ENCODE measurements at regions not wholly inside any gene's neighbourhood (a gene's known extent, or its start where the extent isn't known, plus 50 kb on each side); places are given as distances from the start of the nearest gene placed in this dataset.

DNA sequence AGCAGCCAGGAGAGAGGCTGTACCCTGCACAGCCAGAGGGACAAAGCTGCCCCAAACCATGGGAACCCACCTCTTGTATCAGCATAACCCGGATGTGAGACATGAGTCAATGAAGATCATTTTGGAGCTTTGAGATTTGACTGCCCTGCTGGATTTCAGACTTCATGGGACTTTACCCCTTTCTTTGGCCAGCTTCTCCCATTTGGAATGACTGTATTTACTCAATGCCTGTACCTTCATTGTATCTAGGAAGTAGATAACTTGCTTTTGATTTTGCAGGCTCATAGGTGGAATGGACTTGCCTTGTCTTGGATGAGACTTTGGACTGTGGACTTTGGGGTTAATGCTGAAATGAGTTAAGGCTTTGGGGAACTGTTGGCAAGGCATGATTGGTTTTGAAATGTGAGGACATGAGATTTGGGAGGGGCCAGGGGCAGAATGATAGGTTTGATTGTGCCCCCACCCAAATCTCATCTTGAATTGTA lies 616.2 kb downstream of the RWDD3 start:
- Histone ChIP-seq H3K27me3 (ENCODE audit: insufficient read depth, poor library complexity, severe bottlenecking) (peaks cover 4% of the 10 kb centered on the region), H3K27ac (ENCODE audit: poor library complexity, severe bottlenecking) (no peak overlapping the region), H3K4me3 (ENCODE audit: severe bottlenecking) (no peak overlapping the region), H3K4me1 (ENCODE audit: insufficient read depth, poor library complexity, severe bottlenecking) (no peaks in the 10 kb centered on the region), H3K36me3 (ENCODE audit: low read depth) (no peaks in the 10 kb centered on the region), H3K9me3 (ENCODE audit: severe bottlenecking) (no peaks in the 10 kb centered on the region)
- TF ChIP-seq, protein P1, sequence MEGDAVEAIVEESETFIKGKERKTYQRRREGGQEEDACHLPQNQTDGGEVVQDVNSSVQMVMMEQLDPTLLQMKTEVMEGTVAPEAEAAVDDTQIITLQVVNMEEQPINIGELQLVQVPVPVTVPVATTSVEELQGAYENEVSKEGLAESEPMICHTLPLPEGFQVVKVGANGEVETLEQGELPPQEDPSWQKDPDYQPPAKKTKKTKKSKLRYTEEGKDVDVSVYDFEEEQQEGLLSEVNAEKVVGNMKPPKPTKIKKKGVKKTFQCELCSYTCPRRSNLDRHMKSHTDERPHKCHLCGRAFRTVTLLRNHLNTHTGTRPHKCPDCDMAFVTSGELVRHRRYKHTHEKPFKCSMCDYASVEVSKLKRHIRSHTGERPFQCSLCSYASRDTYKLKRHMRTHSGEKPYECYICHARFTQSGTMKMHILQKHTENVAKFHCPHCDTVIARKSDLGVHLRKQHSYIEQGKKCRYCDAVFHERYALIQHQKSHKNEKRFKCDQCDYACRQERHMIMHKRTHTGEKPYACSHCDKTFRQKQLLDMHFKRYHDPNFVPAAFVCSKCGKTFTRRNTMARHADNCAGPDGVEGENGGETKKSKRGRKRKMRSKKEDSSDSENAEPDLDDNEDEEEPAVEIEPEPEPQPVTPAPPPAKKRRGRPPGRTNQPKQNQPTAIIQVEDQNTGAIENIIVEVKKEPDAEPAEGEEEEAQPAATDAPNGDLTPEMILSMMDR (IDR thresholded peaks at IDR 0.05; ENCODE audit: poor library complexity, severe bottlenecking), result no peak
- DNase-seq (ENCODE audit: low spot score), result no peak
- no peak for ATAC-seq (ENCODE audit: low read depth)

GRCh38 chr1:95850763-95851162 lies 616.8 kb downstream of the RWDD3 start:
- ATAC-seq (ENCODE audit: low read depth) (no peak), DNase-seq (ENCODE audit: low spot score) (no peak)
- no peaks in the 10 kb centered on the region for H3K36me3 ChIP-seq (ENCODE audit: low read depth)
- TF ChIP-seq, protein P1 (IDR thresholded peaks at IDR 0.05; ENCODE audit: poor library complexity, severe bottlenecking), result no peak
- H3K27me3 ChIP-seq (ENCODE audit: insufficient read depth, poor library complexity, severe bottlenecking), result peaks cover 4% of the 10 kb centered on the region
- no peaks in the 10 kb centered on the region for H3K9me3 ChIP-seq (ENCODE audit: severe bottlenecking)
- H3K4me1 ChIP-seq (ENCODE audit: insufficient read depth, poor library complexity, severe bottlenecking), result no peaks in the 10 kb centered on the region
- H3K4me3 ChIP-seq (ENCODE audit: severe bottlenecking), result no peak overlapping the region
- no peak overlapping the region for H3K27ac ChIP-seq (ENCODE audit: poor library complexity, severe bottlenecking)

- Histone ChIP-seq H3K27me3 (ENCODE audit: insufficient read depth, poor library complexity, severe bottlenecking) (no peaks in the 10 kb centered on the region), H3K4me3 (ENCODE audit: severe bottlenecking) (no peak overlapping the region), H3K36me3 (ENCODE audit: low read depth) (no peaks in the 10 kb centered on the region), H3K27ac (ENCODE audit: poor library complexity, severe bottlenecking) (no peak overlapping the region), H3K4me1 (ENCODE audit: insufficient read depth, poor library complexity, severe bottlenecking) (no peaks in the 10 kb centered on the region), H3K9me3 (ENCODE audit: severe bottlenecking) (no peaks in the 10 kb centered on the region)
- ATAC-seq (ENCODE audit: low read depth) (no peak), DNase-seq (ENCODE audit: low spot score) (no peak)
- TF ChIP-seq, protein P1 (IDR thresholded peaks at IDR 0.05; ENCODE audit: poor library complexity, severe bottlenecking), result no peak
Observed at GRCh38 chr1:95852483-95853070, 618.6 kb downstream of the RWDD3 start.

DNA sequence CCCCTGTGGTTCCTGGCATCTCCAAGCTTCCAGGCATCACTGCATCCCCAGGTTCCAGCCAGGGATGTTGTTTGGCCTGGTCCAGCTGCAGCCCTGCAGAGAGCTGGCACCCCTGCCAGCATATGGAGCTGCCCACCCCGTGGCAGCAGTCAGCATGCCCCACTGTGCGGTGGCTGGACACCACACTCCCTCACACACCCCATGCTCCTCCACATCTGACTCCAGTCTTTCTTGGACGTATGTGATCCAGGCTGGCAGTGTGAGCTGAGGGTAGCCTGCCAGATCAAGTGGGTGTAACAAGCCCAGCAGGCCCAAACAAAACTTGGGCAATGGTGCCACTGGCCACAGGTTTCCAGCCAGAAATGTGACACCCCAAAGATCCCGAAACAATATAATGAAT lies 620.4 kb downstream of the RWDD3 start:
- Histone ChIP-seq H3K4me1 (ENCODE audit: insufficient read depth, poor library complexity, severe bottlenecking) (no peaks in the 10 kb centered on the region), H3K4me3 (ENCODE audit: severe bottlenecking) (no peak overlapping the region), H3K27ac (ENCODE audit: poor library complexity, severe bottlenecking) (no peak overlapping the region), H3K9me3 (ENCODE audit: severe bottlenecking) (no peaks in the 10 kb centered on the region), H3K27me3 (ENCODE audit: insufficient read depth, poor library complexity, severe bottlenecking) (no peaks in the 10 kb centered on the region), H3K36me3 (ENCODE audit: low read depth) (no peaks in the 10 kb centered on the region)
- DNase-seq (ENCODE audit: low spot score) (no peak), ATAC-seq (ENCODE audit: low read depth) (no peak)
- TF ChIP-seq, protein P1 (IDR thresholded peaks at IDR 0.05; ENCODE audit: poor library complexity, severe bottlenecking), result no peak

GRCh38 chr1:95863086-95863485 lies 629.1 kb downstream of the RWDD3 start:
- Histone ChIP-seq H3K27me3 (ENCODE audit: insufficient read depth, poor library complexity, severe bottlenecking) (no peaks in the 10 kb centered on the region), H3K4me1 (ENCODE audit: insufficient read depth, poor library complexity, severe bottlenecking) (no peaks in the 10 kb centered on the region), H3K9me3 (ENCODE audit: severe bottlenecking) (no peaks in the 10 kb centered on the region), H3K4me3 (ENCODE audit: severe bottlenecking) (no peak overlapping the region), H3K36me3 (ENCODE audit: low read depth) (no peaks in the 10 kb centered on the region), H3K27ac (ENCODE audit: poor library complexity, severe bottlenecking) (no peak overlapping the region)
- TF ChIP-seq, protein P1 (IDR thresholded peaks at IDR 0.05; ENCODE audit: poor library complexity, severe bottlenecking), result no peak
- DNase-seq (ENCODE audit: low spot score), result no peak
- ATAC-seq (ENCODE audit: low read depth), result no peak
